Prostate gland (tissue), 2 donors: ENCODE measurements at regions not wholly inside any gene's neighbourhood (a gene's known extent, or its start where the extent isn't known, plus 50 kb on each side); places are given as distances from the start of the nearest gene placed in this dataset.

Experiments
- DNase-seq: peaks from one replicate; pipeline ENCODE4 v3.0.0-alpha.2; 2019; ENCODE audit warnings: low spot score
- H3K27ac ChIP-seq, 2 donors: fragments of 200-600 bp; sonication (generic); 2 replicates each; pipeline ENCODE4 v1.5.1; 2017 to 2019
- H3K27me3 ChIP-seq: fragments of 200-600 bp; sonication (generic); replicated peaks from 2 replicates; pipeline ENCODE4 v1.5.1; 2019; ENCODE audit not compliant: insufficient read depth
- H3K36me3 ChIP-seq, 2 donors: fragments of 200-600 bp; sonication (generic); 1 replicate in 1 of 2; 2 replicates in 1 of 2; pipeline versions ENCODE4 v1.5.1 to v1.8.1; 2017 to 2019
- H3K4me1 ChIP-seq: fragments of 200-600 bp; sonication (generic); replicated peaks from 2 replicates; pipeline ENCODE4 v1.5.1; 2019
- H3K4me3 ChIP-seq, 2 donors: fragments of 200-600 bp; sonication (generic); 2 replicates each; pipeline ENCODE4 v1.5.1; 2017 to 2019
- H3K9me3 ChIP-seq: fragments of 200-600 bp; sonication (generic); 2 replicates; pipeline ENCODE4 v1.5.1; 2017
- POLR2A ChIP-seq: fragments of 450-650 bp; IDR thresholded peaks from one replicate; pipeline ENCODE4 v1.6.1; 2016; ENCODE audit warnings: antibody characterized with exemption, mild to moderate bottlenecking
- POLR2AphosphoS5 ChIP-seq: sonication (generic); formaldehyde crosslinking; IDR thresholded peaks from one replicate; pipeline ENCODE4 v1.6.1; 2017; ENCODE audit warnings: antibody characterized with exemption
- WGBS: methylation state at CpG from one replicate; pipeline ENCODE4 v1.1.5; 2018; 5-methylcytosine and 5-hydroxymethylcytosine counted together
- intact Hi-C: fragments of 100-400 bp; cut with DNase I; formaldehyde crosslinking; loops from one replicate; pipeline ENCODE4 v1.14.2; 2022
- TF ChIP-seq, protein P1 (sequence below), 4 experiments: fragments of 200-600 bp in 2 of 4; fragments of 450-650 bp in 2 of 4; sonication (generic) in 2 of 4; IDR thresholded peaks; 1 replicate in 3 of 4; 2 replicates in 1 of 4; pipeline ENCODE4 v1.5.1; 2016 to 2019; ENCODE audit warnings: antibody characterized with exemption in 4 of 4, mild to moderate bottlenecking in 2 of 4, moderate library complexity in 2 of 4

- Histone ChIP-seq H3K36me3 (no peaks in the 10 kb centered on the region), H3K4me3 (no peak overlapping the region)
- 81% methylated on average over 2 of the region's 2 CpGs for WGBS
Measured at GRCh38 chr3:68151359-68151758, 496.9 kb upstream of the SUCLG2 start.

GRCh38 chr3:68148447-68148846, 494.0 kb upstream of the SUCLG2 start:
- TF ChIP-seq, protein P1, sequence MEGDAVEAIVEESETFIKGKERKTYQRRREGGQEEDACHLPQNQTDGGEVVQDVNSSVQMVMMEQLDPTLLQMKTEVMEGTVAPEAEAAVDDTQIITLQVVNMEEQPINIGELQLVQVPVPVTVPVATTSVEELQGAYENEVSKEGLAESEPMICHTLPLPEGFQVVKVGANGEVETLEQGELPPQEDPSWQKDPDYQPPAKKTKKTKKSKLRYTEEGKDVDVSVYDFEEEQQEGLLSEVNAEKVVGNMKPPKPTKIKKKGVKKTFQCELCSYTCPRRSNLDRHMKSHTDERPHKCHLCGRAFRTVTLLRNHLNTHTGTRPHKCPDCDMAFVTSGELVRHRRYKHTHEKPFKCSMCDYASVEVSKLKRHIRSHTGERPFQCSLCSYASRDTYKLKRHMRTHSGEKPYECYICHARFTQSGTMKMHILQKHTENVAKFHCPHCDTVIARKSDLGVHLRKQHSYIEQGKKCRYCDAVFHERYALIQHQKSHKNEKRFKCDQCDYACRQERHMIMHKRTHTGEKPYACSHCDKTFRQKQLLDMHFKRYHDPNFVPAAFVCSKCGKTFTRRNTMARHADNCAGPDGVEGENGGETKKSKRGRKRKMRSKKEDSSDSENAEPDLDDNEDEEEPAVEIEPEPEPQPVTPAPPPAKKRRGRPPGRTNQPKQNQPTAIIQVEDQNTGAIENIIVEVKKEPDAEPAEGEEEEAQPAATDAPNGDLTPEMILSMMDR (IDR thresholded peaks at IDR 0.05): no peak

More at GRCh38 chr3:68151359-68151758, 496.9 kb upstream of the SUCLG2 start:
- DNase-seq: no peak
- Histone ChIP-seq H3K27me3 (no peaks in the 10 kb centered on the region), H3K4me1 (no peaks in the 10 kb centered on the region), H3K9me3 (no peaks in the 10 kb centered on the region), H3K27ac (no peak overlapping the region)
- intact Hi-C loops: no loop called here
- TF ChIP-seq, protein P1 (IDR thresholded peaks at IDR 0.05): no peak
- TF ChIP-seq POLR2A (no peak), POLR2AphosphoS5 (no peak)

DNA sequence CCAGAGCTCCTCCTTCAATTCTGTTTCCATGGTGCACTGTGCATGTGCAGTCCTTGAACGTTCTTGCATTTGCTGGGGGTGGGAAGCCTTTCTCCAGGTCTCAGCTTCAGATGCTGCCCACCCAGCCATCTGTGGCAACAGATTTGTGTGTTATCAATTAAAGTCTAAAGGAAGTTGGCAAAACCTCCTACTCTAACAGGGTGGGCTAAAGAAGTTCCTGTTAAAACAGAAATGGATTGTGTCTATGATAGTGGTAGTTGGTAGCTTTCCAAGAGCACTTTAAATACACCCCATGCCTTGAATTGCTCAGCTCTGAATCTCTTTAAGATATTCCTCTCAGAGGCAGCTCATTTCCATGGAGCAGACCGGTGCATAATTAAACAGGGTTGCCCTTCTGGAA, 488.0 kb upstream of the SUCLG2 start:
- Histone ChIP-seq H3K9me3 (no peaks in the 10 kb centered on the region), H3K27ac (no peak overlapping the region), H3K36me3 (no peaks in the 10 kb centered on the region), H3K27me3 (no peaks in the 10 kb centered on the region), H3K4me1 (no peaks in the 10 kb centered on the region), H3K4me3 (no peak overlapping the region)
- WGBS: 51% methylated on average over 2 of the region's 2 CpGs
- TF ChIP-seq, protein P1 (IDR thresholded peaks at IDR 0.05): no peak
- no peak for TF ChIP-seq POLR2AphosphoS5
- TF ChIP-seq POLR2A: no peak
- intact Hi-C loops: no loop called here
- no peak for DNase-seq

More at GRCh38 chr3:68148447-68148846, 494.0 kb upstream of the SUCLG2 start:
- H3K9me3 ChIP-seq: no peaks in the 10 kb centered on the region
- DNase-seq: no peak
- H3K27ac ChIP-seq: no peak overlapping the region
- WGBS: 68% methylated on average over 5 of the region's 5 CpGs
- no peaks in the 10 kb centered on the region for H3K36me3 ChIP-seq
- no peaks in the 10 kb centered on the region for H3K4me1 ChIP-seq
- H3K4me3 ChIP-seq: no peak overlapping the region
- H3K27me3 ChIP-seq: no peaks in the 10 kb centered on the region
- intact Hi-C loops: no loop called here

DNA sequence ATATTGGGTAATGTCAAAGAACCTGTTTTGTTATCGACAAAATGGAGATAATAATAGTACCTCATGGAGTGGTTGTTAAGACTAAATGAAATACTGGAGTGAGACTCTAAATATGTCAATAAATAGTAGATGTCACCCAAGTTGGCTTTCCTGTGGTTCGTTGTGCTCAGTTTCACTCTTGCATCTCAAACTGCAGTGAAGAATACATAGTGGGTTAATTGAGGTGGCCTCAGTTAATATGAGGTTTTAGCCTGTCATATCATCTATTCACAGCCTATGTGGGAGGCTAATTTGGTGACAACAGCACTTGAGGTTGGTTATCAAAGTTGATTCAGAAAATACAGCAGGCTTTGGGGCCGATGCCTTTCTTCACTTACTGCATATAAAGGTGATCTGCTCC, 485.5 kb upstream of the SUCLG2 start:
- no peaks in the 10 kb centered on the region for H3K27me3 ChIP-seq
- intact Hi-C loops: no loop called here
- H3K36me3 ChIP-seq: no peaks in the 10 kb centered on the region
- no peak overlapping the region for H3K4me3 ChIP-seq
- H3K27ac ChIP-seq: no peak overlapping the region
- no peak for TF ChIP-seq POLR2A
- TF ChIP-seq, protein P1 (IDR thresholded peaks at IDR 0.05): no peak
- TF ChIP-seq POLR2AphosphoS5: no peak
- WGBS: 95% methylated on average over 3 of the region's 3 CpGs
- no peaks in the 10 kb centered on the region for H3K4me1 ChIP-seq
- DNase-seq: no peak
- no peaks in the 10 kb centered on the region for H3K9me3 ChIP-seq

DNA sequence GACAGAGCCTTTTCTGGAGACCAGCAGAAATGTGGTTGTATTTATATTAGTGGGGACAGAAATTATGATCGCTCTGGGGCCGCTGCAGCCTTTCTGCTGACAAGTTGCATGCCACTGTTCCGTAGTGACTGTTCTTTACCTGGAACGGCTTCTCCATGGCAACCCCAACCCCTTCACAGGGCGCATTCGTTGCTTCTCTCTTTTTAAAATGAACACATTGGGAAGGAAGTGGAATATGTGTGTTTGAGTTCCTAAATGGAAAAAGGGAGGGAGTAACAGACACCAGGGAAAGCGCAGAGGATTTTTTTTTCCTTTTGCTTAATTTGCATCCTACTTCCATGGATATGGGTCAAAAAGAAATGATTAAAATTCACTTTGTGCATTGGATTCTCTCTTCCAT, 482.0 kb upstream of the SUCLG2 start:
- intact Hi-C loops: no loop called here
- H3K27me3 ChIP-seq: no peaks in the 10 kb centered on the region
- 43% methylated on average over 7 of the region's 7 CpGs for WGBS

More for the DNA sequence above, 482.0 kb upstream of the SUCLG2 start:
- no peak for DNase-seq
- no peak overlapping the region for H3K4me3 ChIP-seq
- TF ChIP-seq POLR2AphosphoS5 (no peak), POLR2A (no peak)
- TF ChIP-seq, protein P1 (IDR thresholded peaks at IDR 0.05): no peak
- no peaks in the 10 kb centered on the region for H3K36me3 ChIP-seq
- no peaks in the 10 kb centered on the region for H3K4me1 ChIP-seq
- H3K9me3 ChIP-seq: no peaks in the 10 kb centered on the region
- no peak overlapping the region for H3K27ac ChIP-seq
